DOHH2 (cell line): ENCODE measurements at regions not wholly inside any gene's neighbourhood (a gene's known extent, or its start where the extent isn't known, plus 50 kb on each side); places are given as distances from the start of the nearest gene placed in this dataset.

Source experiments
- H3F3A ChIP-seq: fragments of 200-600 bp; sonication (generic), shearing (Covaris generic); 2 replicates; pipeline ENCODE4 v1.6.0; 2016; ENCODE audit warnings: antibody characterized with exemption, mild to moderate bottlenecking; ENCODE audit not compliant: control insufficient read depth, insufficient read depth
- H3K27ac ChIP-seq: fragments of 200-600 bp; sonication (generic); 2 replicates; pipeline ENCODE4 v1.5.1; 2014; ENCODE audit warnings: low read depth, mild to moderate bottlenecking, low read length, moderate library complexity
- H3K27me3 ChIP-seq: fragments of 200-600 bp; sonication (generic); 2 replicates; pipeline ENCODE4 v1.6.1; 2014; ENCODE audit warnings: mild to moderate bottlenecking, low read length, mixed read lengths; ENCODE audit not compliant: control insufficient read depth
- H3K36me3 ChIP-seq: fragments of 200-600 bp; sonication (generic); 2 replicates; pipeline ENCODE4 v1.6.1; 2014; ENCODE audit warnings: mild to moderate bottlenecking, low read length, moderate library complexity, mixed read lengths; ENCODE audit not compliant: control insufficient read depth
- H3K4me1 ChIP-seq: fragments of 200-600 bp; sonication (generic); 2 replicates; pipeline ENCODE4 v1.6.1; 2014; ENCODE audit warnings: mild to moderate bottlenecking, low read length, mixed read lengths; ENCODE audit not compliant: control insufficient read depth
- H3K4me2 ChIP-seq: fragments of 200-600 bp; sonication (generic); 2 replicates; pipeline ENCODE4 v1.6.0; 2014; ENCODE audit warnings: mild to moderate bottlenecking, low read length, moderate library complexity
- H3K4me3 ChIP-seq: fragments of 200-600 bp; sonication (generic); 2 replicates; pipeline ENCODE4 v1.5.1; 2014; ENCODE audit warnings: mild to moderate bottlenecking, low read length, mixed read lengths
- H3K79me2 ChIP-seq: fragments of 200-600 bp; sonication (generic); 2 replicates; pipeline ENCODE4 v1.6.1; 2014; ENCODE audit warnings: mild to moderate bottlenecking, low read length, mixed read lengths; ENCODE audit not compliant: control insufficient read depth
- H3K9me2 ChIP-seq: fragments of 200-600 bp; sonication (generic); replicated peaks from 2 replicates; pipeline ENCODE4 v1.6.1; 2014; ENCODE audit warnings: mild to moderate bottlenecking, low read length, mixed read lengths; ENCODE audit not compliant: control insufficient read depth
- H3K9me3 ChIP-seq: fragments of 200-600 bp; sonication (generic); 2 replicates; pipeline ENCODE4 v1.6.1; 2014; ENCODE audit warnings: antibody characterized with exemption, low read length, mixed read lengths; ENCODE audit not compliant: control insufficient read depth, insufficient read depth
- H4K20me1 ChIP-seq: fragments of 200-600 bp; sonication (generic); 2 replicates; pipeline ENCODE4 v1.6.0; 2014; ENCODE audit warnings: low read depth, mild to moderate bottlenecking, antibody characterized with exemption, low read length, moderate library complexity; ENCODE audit not compliant: control insufficient read depth, insufficient read depth
- CTCF ChIP-seq: fragments of 200-600 bp; sonication (generic); IDR thresholded peaks from one replicate; pipeline ENCODE4 v1.5.1; 2014; ENCODE audit warnings: antibody characterized with exemption, mild to moderate bottlenecking, low read depth, low read length; ENCODE audit not compliant: poor library complexity, severe bottlenecking
- EZH2phosphoT487 ChIP-seq: fragments of 200-600 bp; sonication (generic); IDR thresholded peaks from 2 replicates; pipeline ENCODE4 v1.6.1; 2017; ENCODE audit warnings: borderline replicate concordance, mild to moderate bottlenecking, antibody characterized with exemption, low read length, moderate library complexity, mixed read lengths

GRCh38 chr18:73274812-73275621 lies 407.2 kb upstream of the NETO1 start:
- TF ChIP-seq EZH2phosphoT487 (no peak), CTCF (no peak)
- H3K9me3 ChIP-seq, result no peaks in the 10 kb centered on the region
- no peaks in the 10 kb centered on the region for H3F3A ChIP-seq
- no peaks in the 10 kb centered on the region for H4K20me1 ChIP-seq
- no peaks in the 10 kb centered on the region for H3K27me3 ChIP-seq
- H3K36me3 ChIP-seq, result no peaks in the 10 kb centered on the region
- H3K9me2 ChIP-seq, result no peaks in the 10 kb centered on the region
- H3K4me3 ChIP-seq, result no peak overlapping the region
- no peak overlapping the region for H3K4me2 ChIP-seq
- H3K27ac ChIP-seq, result no peak overlapping the region
- H3K4me1 ChIP-seq, result no peaks in the 10 kb centered on the region
- H3K79me2 ChIP-seq, result no peaks in the 10 kb centered on the region

- TF ChIP-seq EZH2phosphoT487 (no peak), CTCF (no peak)
- no peaks in the 10 kb centered on the region for H3K9me3 ChIP-seq
- no peaks in the 10 kb centered on the region for H3K27me3 ChIP-seq
- no peaks in the 10 kb centered on the region for H3K9me2 ChIP-seq
- H3K79me2 ChIP-seq, result no peaks in the 10 kb centered on the region
- no peak overlapping the region for H3K4me3 ChIP-seq
- H3K36me3 ChIP-seq, result no peaks in the 10 kb centered on the region
- no peaks in the 10 kb centered on the region for H4K20me1 ChIP-seq
- H3K27ac ChIP-seq, result no peak overlapping the region
- no peak overlapping the region for H3K4me2 ChIP-seq
- H3F3A ChIP-seq, result no peaks in the 10 kb centered on the region
- H3K4me1 ChIP-seq, result no peaks in the 10 kb centered on the region
These were observed 403.3 kb upstream of the NETO1 start for GRCh38 chr18:73270920-73271634.

GRCh38 chr18:73264562-73264921 lies 396.8 kb upstream of the NETO1 start:
- Histone ChIP-seq H3K79me2 (no peaks in the 10 kb centered on the region), H3K27me3 (no peaks in the 10 kb centered on the region), H4K20me1 (no peaks in the 10 kb centered on the region), H3K4me3 (no peak overlapping the region), H3K4me2 (no peak overlapping the region), H3K9me3 (no peaks in the 10 kb centered on the region), H3K27ac (no peak overlapping the region), H3F3A (no peaks in the 10 kb centered on the region), H3K36me3 (no peaks in the 10 kb centered on the region), H3K9me2 (no peaks in the 10 kb centered on the region), H3K4me1 (no peaks in the 10 kb centered on the region)
- TF ChIP-seq CTCF, result no peak
- TF ChIP-seq EZH2phosphoT487, result no peak
